GM10248 (cell line): ENCODE measurements at regions not wholly inside any gene's neighbourhood (a gene's known extent, or its start where the extent isn't known, plus 50 kb on each side); places are given as distances from the start of the nearest gene placed in this dataset.

Experiments
- CTCF ChIA-PET: fragments of 300-600 bp; sonication (Branson Sonifier 250); formaldehyde crosslinking; extraction: SDS; loops from one replicate; lab custom pipeline; 2021; ENCODE audit warnings: antibody characterized with exemption; lab: Yijun Ruan, JAX
- POLR2A ChIA-PET: fragments of 350-650 bp; sonication (Branson Sonifier 250); formaldehyde crosslinking; extraction: SDS; loops from one replicate; lab custom pipeline; 2020; ENCODE audit warnings: antibody characterized with exemption; lab: Yijun Ruan, JAX
- DNase-seq: peaks from one replicate; pipeline ENCODE4 v3.0.0; 2012; ENCODE audit errors: extremely low spot score
- TF ChIP-seq, protein P1 (sequence below): IDR thresholded peaks from 2 replicates; pipeline ENCODE4 v1.5.1; 2012; ENCODE audit warnings: mild to moderate bottlenecking, low read depth; ENCODE audit errors: extremely low read depth, missing control alignments, control extremely low read depth

DNA sequence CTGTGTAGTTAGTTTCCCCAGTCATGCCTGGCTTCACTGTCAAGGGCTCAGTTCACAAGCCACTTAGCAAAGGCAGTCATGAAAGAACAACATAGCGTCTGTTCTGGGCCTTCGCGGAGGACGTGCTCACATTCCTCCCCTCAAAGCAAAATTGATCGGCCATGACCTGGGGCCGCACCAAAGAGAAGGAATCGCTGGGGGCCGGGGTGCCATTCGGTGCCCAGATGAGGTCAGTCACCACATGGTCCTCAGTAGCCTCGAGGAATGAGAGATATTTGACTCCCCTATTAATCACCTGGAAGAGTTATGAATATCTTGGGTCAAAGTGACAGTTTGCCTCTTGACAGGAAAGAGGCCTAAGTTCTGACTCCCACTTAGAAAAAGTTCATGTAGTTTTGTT lies 251.1 kb upstream of the JUN start:
- ChIA-PET POLR2A (no interaction called here), CTCF (interaction anchor here (1.0 to 1.6 kb wide), 3 partner anchors 9 to 17 kb away, joined by 3 read pairs; no protein-coding TSS in a partner anchor)
- TF ChIP-seq, protein P1, sequence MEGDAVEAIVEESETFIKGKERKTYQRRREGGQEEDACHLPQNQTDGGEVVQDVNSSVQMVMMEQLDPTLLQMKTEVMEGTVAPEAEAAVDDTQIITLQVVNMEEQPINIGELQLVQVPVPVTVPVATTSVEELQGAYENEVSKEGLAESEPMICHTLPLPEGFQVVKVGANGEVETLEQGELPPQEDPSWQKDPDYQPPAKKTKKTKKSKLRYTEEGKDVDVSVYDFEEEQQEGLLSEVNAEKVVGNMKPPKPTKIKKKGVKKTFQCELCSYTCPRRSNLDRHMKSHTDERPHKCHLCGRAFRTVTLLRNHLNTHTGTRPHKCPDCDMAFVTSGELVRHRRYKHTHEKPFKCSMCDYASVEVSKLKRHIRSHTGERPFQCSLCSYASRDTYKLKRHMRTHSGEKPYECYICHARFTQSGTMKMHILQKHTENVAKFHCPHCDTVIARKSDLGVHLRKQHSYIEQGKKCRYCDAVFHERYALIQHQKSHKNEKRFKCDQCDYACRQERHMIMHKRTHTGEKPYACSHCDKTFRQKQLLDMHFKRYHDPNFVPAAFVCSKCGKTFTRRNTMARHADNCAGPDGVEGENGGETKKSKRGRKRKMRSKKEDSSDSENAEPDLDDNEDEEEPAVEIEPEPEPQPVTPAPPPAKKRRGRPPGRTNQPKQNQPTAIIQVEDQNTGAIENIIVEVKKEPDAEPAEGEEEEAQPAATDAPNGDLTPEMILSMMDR: no peak
- no peak for DNase-seq

DNA sequence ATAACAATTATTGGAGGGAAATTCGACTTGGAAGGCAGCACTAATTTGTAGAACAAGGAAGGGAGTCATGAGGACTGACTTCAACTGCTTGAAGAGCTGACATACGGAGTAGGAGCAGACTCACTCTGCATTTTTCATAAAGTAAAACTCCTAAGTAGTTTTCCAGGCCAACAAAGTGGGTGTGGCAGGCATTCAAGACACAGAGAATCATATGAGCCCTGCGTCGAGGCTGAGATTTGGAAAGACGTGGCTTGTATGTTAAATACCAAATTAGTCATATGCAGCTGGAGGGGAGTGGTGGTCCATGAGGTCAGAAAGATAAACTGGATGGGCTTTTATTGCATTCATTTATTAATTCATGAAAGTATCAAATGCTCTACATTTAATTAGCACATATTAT lies 255.7 kb upstream of the JUN start:
- POLR2A ChIA-PET: no interaction called here
- TF ChIP-seq, protein P1: no peak
- CTCF ChIA-PET: interaction anchor here (1.4 kb wide), 1 partner anchor 20 kb away, joined by 3 read pairs; no protein-coding TSS in a partner anchor
- no peak for DNase-seq

DNA sequence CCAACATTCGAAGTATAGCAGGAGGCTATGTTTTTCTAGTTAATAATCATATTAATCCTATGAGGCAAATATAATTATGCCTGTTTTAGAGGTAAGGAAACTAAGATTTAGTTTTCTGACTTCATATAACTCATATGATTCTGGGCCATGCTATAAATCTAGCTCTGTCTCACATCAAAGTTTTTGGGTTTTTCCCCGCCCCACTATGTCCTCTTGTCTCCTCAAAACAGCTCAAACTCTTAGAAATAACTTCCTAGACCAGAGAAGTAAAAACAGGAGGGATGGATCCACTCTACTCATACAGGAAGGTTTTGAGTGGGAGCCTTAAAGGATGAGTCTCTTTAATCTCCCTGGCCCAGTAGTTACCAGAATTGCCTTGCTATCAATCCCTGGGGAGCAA lies 256.4 kb upstream of the FGGY start:
- ChIA-PET CTCF (interaction anchor here (1.6 to 1.8 kb wide), 2 partner anchors 11 to 14 kb away, joined by 6 to 8 read pairs; no protein-coding TSS in a partner anchor), POLR2A (no interaction called here)
- no peak for DNase-seq
- TF ChIP-seq, protein P1: no peak

DNA sequence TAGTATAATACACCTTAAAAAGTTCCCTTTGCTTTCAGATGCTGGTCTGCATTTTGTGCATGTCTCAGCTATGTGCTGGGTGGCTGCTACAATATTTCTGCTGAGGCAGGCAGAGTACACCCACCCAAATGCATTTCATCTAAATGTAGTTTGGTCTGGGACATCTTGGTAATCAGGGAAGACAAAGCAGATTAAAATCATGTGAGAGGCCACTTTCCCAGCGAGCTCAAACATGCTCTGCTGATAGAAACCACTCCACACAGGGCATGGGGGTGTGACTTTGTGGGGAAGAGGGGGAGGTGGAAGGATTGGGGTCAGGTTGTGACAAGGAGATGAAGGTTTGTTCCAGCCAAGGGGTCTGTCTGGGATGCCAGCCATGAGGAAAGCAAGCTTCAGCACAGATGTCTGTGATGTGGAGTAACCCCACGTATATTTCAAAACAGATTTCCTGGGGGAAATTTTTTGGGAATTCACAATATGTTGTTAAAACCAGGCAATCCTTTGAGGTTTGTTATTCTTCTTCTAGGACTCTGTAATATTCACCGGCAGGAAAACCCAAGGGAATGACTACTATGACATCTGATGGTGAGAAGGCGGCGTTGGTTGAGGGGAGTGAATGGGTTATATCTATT lies 255.1 kb upstream of the FGGY start:
- TF ChIP-seq, protein P1: no peak
- POLR2A ChIA-PET: no interaction called here
- CTCF ChIA-PET: interaction anchor here (0.9 to 2.1 kb wide), 6 partner anchors 10 to 657 kb away, joined by 3 to 8 read pairs (median 6); no protein-coding TSS in a partner anchor
- DNase-seq: no peak

DNA sequence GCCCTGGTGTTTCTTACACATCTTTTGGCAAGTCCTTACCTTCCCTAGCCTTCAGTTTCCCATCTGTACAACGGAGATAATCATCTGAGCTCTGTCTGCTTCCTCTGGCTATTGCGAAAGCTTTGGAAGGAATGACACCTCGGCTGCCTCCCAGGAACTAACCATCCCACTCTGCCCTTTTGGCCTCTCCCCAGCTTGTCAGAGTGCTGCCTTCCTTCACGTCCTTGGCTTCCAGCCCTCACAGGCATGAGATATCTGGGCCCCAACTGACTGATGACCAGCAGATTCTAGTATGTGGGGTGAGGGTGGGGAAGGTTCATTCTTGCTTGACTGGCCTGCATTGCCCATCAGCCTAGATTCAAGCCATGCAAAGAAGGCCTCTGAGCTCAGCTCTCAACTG lies 253.1 kb upstream of the FGGY start:
- no peak for DNase-seq
- POLR2A ChIA-PET: no interaction called here
- CTCF ChIA-PET: interaction anchor here (1.0 to 2.1 kb wide), 4 partner anchors 8 to 246 kb away, joined by 3 to 6 read pairs (median 4); no protein-coding TSS in a partner anchor
- TF ChIP-seq, protein P1: no peak

DNA sequence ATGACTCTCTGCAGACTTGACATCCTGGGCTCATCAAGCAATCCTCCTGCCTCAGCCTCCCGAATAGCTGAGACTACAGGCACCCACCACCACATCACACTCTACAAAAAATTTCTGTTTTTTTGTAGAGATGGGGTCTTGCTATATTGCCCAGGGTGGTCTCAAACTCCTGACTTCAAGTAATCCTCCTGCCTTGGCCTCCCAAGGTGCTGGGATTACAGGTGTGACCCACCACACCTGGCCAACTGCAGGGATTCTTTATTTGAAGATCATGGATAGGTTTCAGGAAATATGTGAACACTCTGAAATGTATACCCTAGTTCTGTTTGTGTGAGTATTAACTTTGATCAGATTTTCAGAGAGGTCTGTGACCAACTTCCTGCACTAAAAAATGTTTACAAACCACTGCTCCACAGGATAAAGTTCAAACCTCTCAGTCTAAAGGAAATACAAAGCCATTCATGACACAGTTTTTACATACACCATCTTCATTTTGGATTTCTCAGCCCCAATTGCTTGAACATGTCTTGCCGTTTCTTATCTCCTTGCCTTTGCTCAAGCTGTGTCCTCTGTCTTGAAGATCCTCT lies 252.3 kb upstream of the FGGY start:
- DNase-seq: no peak
- TF ChIP-seq, protein P1: no peak
- ChIA-PET POLR2A (no interaction called here), CTCF (interaction anchor here (0.7 to 1.8 kb wide), 5 partner anchors 8 to 309 kb away, joined by 3 to 5 read pairs (median 3); no protein-coding TSS in a partner anchor)
